K562 (cell line): ENCODE measurements at regions not wholly inside any gene's neighbourhood (a gene's known extent, or its start where the extent isn't known, plus 50 kb on each side); places are given as distances from the start of the nearest gene placed in this dataset.

Experiments used
- SMAD4 ChIP-seq: fragments of 250-450 bp; sonication (Bioruptor Pico); conservative IDR thresholded peaks from 2 replicates; pipeline ENCODE4 v1.8.0; 2021; ENCODE audit warnings: inconsistent platforms, mild to moderate bottlenecking, moderate library complexity
- TAF1 ChIP-seq: IDR thresholded peaks from 2 replicates; pipeline ENCODE4 v1.6.1; 2011; ENCODE audit warnings: mild to moderate bottlenecking, low read length, moderate library complexity; ENCODE audit not compliant: insufficient read depth, control insufficient read depth, severe bottlenecking; ENCODE audit errors: extremely low read depth

DNA sequence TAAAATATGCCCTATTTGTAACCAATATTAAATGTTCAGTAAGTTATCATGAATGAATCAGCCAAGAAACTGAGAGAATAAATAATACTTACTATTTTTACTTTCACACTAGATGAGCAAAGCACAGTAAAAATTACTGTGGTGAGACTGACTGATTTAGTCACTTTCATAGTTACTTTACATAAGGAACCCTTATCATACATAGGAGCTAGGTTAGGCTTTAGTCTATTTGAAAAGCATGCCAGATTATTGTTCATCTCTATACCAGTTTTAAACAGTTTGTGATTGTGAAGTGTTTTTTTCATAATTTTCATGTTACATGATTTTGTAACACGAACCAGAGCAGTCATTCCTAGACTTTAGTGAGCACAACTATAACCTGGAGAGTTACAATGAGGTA is 80.7 kb upstream of the MAGI2 start:
- TF ChIP-seq TAF1 (no peak), SMAD4 (CRISPR knock-in tag) (no peak)
